ENCODE measurements at regions not wholly inside any gene's neighbourhood (a gene's known extent, or its start where the extent isn't known, plus 50 kb on each side); places are given as distances from the start of the nearest gene placed in this dataset.
"Not testable (repeated sequence)": the region's sequence is repeated elsewhere in the genome, so short reads cannot be mapped to it uniquely, and the experiment has no call there.

GRCh38 chr14:83918546-83918945, 1611.4 kb upstream of the FLRT2 start:
- Mint-ChIP-seq H3K27ac (no peak overlapping the region), H3K4me3 (no peak overlapping the region), H3K36me3 (no peaks in the 10 kb centered on the region), H3K27me3 (ENCODE audit: low read depth in 3 of 3) (no peaks in the 10 kb centered on the region), H3K9me3 (peaks cover 0 to 8% (median 6%) of the 10 kb centered on the region in 7 donors), H3K4me1 (no peaks in the 10 kb centered on the region)
- no peaks in the 10 kb centered on the region for H3K79me2 ChIP-seq (ENCODE audit: insufficient read depth, low read length)
- no peak overlapping the region for H3K27ac ChIP-seq (ENCODE audit: low read depth in 1 of 2, low read length in 2 of 2)
- H3K4me1 ChIP-seq (ENCODE audit: control insufficient read depth in 1 of 2, insufficient read depth in 2 of 2, low read length in 2 of 2), result no peaks in the 10 kb centered on the region
- no peak overlapping the region for H3K4me3 ChIP-seq (replicated peaks in 1 of 3; ENCODE audit: low read depth in 2 of 3, low read length in 3 of 3)
- intact Hi-C loops (cut with micrococcal nuclease), result no loop called here
- no peak for DNase-seq
- no peak for TF ChIP-seq CTCF (IDR thresholded peaks at IDR 0.05)
- WGBS (ENCODE audit: insufficient coverage), result 100% methylated on average over 1 of the region's 2 CpGs
- no peaks in the 10 kb centered on the region for H3K27me3 ChIP-seq (ENCODE audit: control insufficient read depth in 2 of 2, insufficient read depth in 2 of 2, low read length in 2 of 2)
- H3K36me3 ChIP-seq (replicated peaks in 1 of 2; ENCODE audit: control insufficient read depth in 1 of 2, insufficient read depth in 2 of 2, low read length in 2 of 2), result no peaks in the 10 kb centered on the region
- H2AFZ ChIP-seq (ENCODE audit: insufficient read depth, low read depth, low read length, poor library complexity, severe bottlenecking), result no peak overlapping the region
- H4K20me1 ChIP-seq (ENCODE audit: insufficient read depth, low read length), result no peaks in the 10 kb centered on the region
- no peak overlapping the region for H3K4me2 ChIP-seq (replicated peaks; ENCODE audit: extremely low read depth, low read length, poor library complexity, severe bottlenecking)
- H3K9me3 ChIP-seq (replicated peaks in 1 of 2; ENCODE audit: control insufficient read depth in 1 of 2, insufficient read depth in 1 of 2, low read length in 2 of 2), result peaks cover 0 to 1% of the 10 kb centered on the region in 2 donors
- no peak overlapping the region for H3K9ac ChIP-seq (ENCODE audit: insufficient read depth, low read length, poor library complexity, severe bottlenecking)

DNA sequence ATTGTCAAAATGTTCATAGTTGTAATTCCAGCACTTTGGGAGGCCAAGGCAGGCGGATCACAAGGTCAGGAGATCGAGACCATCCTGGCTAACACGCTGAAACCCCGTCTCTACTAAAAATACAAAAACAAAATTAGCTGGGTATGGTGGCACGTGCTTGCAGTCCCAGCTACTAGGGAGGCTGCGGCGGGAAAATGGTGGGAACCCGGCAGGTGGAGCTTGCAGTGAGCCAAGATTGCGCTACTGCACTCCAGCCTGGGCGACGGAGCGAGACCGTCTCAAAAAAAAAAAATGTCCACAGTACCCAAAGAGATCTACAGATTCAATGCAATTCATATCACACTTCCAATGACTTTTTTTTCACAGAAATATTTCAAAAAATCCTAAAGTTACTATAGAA, 1610.3 kb upstream of the FLRT2 start:
- H3K4me1 Mint-ChIP-seq; H3K27ac ChIP-seq (ENCODE audit: low read depth in 1 of 2, low read length in 2 of 2); H3K4me1 ChIP-seq (ENCODE audit: control insufficient read depth in 1 of 2, insufficient read depth in 2 of 2, low read length in 2 of 2); H2AFZ ChIP-seq (ENCODE audit: insufficient read depth, low read depth, low read length, poor library complexity, severe bottlenecking); DNase-seq; H3K79me2 ChIP-seq (ENCODE audit: insufficient read depth, low read length); H3K36me3 ChIP-seq (replicated peaks in 1 of 2; ENCODE audit: control insufficient read depth in 1 of 2, insufficient read depth in 2 of 2, low read length in 2 of 2); H3K27me3 ChIP-seq (ENCODE audit: control insufficient read depth in 2 of 2, insufficient read depth in 2 of 2, low read length in 2 of 2); H3K4me3 Mint-ChIP-seq; H3K4me3 ChIP-seq (replicated peaks in 1 of 3; ENCODE audit: low read depth in 2 of 3, low read length in 3 of 3); H3K27ac Mint-ChIP-seq; H3K4me2 ChIP-seq (replicated peaks; ENCODE audit: extremely low read depth, low read length, poor library complexity, severe bottlenecking); H3K36me3 Mint-ChIP-seq; H3K9ac ChIP-seq (ENCODE audit: insufficient read depth, low read length, poor library complexity, severe bottlenecking); H4K20me1 ChIP-seq (ENCODE audit: insufficient read depth, low read length); intact Hi-C loops (cut with micrococcal nuclease); H3K27me3 Mint-ChIP-seq (ENCODE audit: low read depth in 3 of 3): not testable (repeated sequence)
- H3K9me3 ChIP-seq (replicated peaks in 1 of 2; ENCODE audit: control insufficient read depth in 1 of 2, insufficient read depth in 1 of 2, low read length in 2 of 2), result peaks cover 4 to 12% of the 10 kb centered on the region in 2 donors
- 90% methylated on average over 2 of the region's 13 CpGs for WGBS (ENCODE audit: insufficient coverage)
- peaks cover 0 to 14% (median 5%) of the 10 kb centered on the region in 7 donors for H3K9me3 Mint-ChIP-seq

Data from CD14-positive monocyte (primary cell).